ENCODE measurements at regions not wholly inside any gene's neighbourhood (a gene's known extent, or its start where the extent isn't known, plus 50 kb on each side); places are given as distances from the start of the nearest gene placed in this dataset.

DNA sequence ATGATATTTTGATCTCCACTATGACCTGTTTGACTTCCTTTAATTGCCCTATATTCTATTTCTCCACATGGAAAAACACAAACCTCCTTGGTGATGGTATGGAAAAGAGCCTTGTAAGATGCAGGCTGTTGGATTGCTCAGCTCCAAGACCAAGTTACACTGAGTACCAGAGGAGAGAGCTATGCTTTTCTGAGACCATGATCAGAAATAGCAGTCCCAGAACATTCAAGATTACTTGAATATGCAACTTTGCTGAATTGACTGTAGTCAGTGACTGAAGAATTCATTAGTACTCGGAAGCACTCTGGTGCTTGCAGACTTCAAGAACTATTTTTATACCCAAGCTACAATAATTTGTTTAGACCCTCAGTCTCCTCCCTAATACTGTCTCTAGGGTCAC is 310.6 kb upstream of the FSIP2 start:
- TF ChIP-seq, protein P1, sequence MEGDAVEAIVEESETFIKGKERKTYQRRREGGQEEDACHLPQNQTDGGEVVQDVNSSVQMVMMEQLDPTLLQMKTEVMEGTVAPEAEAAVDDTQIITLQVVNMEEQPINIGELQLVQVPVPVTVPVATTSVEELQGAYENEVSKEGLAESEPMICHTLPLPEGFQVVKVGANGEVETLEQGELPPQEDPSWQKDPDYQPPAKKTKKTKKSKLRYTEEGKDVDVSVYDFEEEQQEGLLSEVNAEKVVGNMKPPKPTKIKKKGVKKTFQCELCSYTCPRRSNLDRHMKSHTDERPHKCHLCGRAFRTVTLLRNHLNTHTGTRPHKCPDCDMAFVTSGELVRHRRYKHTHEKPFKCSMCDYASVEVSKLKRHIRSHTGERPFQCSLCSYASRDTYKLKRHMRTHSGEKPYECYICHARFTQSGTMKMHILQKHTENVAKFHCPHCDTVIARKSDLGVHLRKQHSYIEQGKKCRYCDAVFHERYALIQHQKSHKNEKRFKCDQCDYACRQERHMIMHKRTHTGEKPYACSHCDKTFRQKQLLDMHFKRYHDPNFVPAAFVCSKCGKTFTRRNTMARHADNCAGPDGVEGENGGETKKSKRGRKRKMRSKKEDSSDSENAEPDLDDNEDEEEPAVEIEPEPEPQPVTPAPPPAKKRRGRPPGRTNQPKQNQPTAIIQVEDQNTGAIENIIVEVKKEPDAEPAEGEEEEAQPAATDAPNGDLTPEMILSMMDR (IDR thresholded peaks at IDR 0.05; ENCODE audit: extremely low read depth in 1 of 2, insufficient read depth in 1 of 2, low read depth in 1 of 2, low read length in 2 of 2), result no peak
- TF ChIP-seq POLR2A (IDR thresholded peaks at IDR 0.05; ENCODE audit: low read depth, low read length) (no peak), POLR2AphosphoS5 (IDR thresholded peaks at IDR 0.05; ENCODE audit: insufficient read depth, low read depth, low read length) (no peak)

Data from endothelial cell of umbilical vein (primary cell).